ENCODE measurements at regions not wholly inside any gene's neighbourhood (a gene's known extent, or its start where the extent isn't known, plus 50 kb on each side); places are given as distances from the start of the nearest gene placed in this dataset.

DNA sequence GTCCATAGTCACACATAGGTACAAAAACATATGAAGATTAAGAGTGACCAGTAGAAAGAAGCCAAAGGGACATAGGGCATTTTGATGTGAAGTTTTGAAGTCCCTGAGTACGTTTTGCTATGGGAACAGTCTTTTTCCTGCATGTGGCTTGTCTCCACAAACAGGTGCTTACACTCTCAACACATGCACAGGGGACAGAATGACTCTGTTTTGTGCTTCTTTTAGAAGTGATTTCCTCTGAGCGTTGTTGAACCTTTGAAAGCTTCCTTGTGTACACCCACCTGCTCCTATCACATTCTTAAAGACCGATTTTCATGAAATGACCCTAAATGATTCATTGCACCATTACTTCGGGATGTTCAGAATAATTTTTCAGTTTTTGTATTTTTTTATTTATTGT is 338.8 kb upstream of the CDH4 start:
- no peak for TF ChIP-seq CTCF (IDR thresholded peaks at IDR 0.05; ENCODE audit: low read depth, low read length)
- Histone ChIP-seq H3K4me3 (ENCODE audit: low read depth, low read length) (no peak overlapping the region), H3K27ac (ENCODE audit: low read depth, low read length) (no peak overlapping the region), H3K27me3 (ENCODE audit: control insufficient read depth, insufficient read depth, low read length) (no peaks in the 10 kb centered on the region), H3K9me3 (ENCODE audit: control insufficient read depth, insufficient read depth, low read length) (no peaks in the 10 kb centered on the region)
- no peak for DNase-seq (ENCODE audit: low read depth, low spot score)
- POLR2A ChIA-PET, result no interaction called here
- CTCF ChIA-PET, result no interaction called here

DNA sequence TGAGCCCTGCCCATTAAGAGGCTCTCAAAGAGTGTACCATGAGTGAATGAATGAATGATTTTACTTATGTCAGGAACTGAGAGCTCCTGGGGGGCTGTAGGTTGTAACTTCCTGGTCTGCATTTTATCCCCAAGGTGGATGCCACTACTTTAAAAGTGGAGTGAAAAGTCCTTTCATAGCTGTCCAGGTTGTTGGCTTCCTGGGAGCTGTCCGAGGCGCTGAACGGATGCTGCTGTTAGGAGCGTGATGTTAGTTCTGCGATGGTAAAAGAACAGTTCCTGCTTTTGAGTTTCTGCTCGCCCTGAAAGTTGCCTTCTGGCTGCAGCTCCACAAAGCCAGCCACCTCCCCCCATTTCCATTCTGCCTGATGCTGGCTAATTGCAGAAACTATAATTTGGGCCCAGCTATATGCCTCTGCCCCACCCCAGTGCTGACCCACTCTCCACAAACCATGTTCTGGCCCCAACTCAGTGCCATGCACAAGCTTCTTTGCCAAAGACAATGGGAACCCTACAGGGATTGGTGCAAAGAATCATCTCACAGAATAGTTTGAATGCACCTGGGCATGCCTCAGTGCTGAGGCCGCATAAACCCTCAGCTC is 330.9 kb upstream of the CDH4 start:
- Histone ChIP-seq H3K9me3 (ENCODE audit: control insufficient read depth, insufficient read depth, low read length) (no peaks in the 10 kb centered on the region), H3K4me3 (ENCODE audit: low read depth, low read length) (no peak overlapping the region), H3K27me3 (ENCODE audit: control insufficient read depth, insufficient read depth, low read length) (no peaks in the 10 kb centered on the region), H3K27ac (ENCODE audit: low read depth, low read length) (no peak overlapping the region)
- no peak for TF ChIP-seq CTCF (IDR thresholded peaks at IDR 0.05; ENCODE audit: low read depth, low read length)
- DNase-seq (ENCODE audit: low read depth, low spot score), result no peak
- CTCF ChIA-PET, result interaction anchor here (0.5 to 2.3 kb wide), 2 partner anchors 710 to 1822 kb away, joined by 3 to 6 read pairs; no protein-coding TSS in a partner anchor
- POLR2A ChIA-PET, result no interaction called here

- Histone ChIP-seq H3K9me3 (ENCODE audit: control insufficient read depth, insufficient read depth, low read length) (no peaks in the 10 kb centered on the region), H3K27ac (ENCODE audit: low read depth, low read length) (no peak overlapping the region), H3K4me3 (ENCODE audit: low read depth, low read length) (no peak overlapping the region), H3K27me3 (ENCODE audit: control insufficient read depth, insufficient read depth, low read length) (no peaks in the 10 kb centered on the region)
- no peak for TF ChIP-seq CTCF (IDR thresholded peaks at IDR 0.05; ENCODE audit: low read depth, low read length)
- CTCF ChIA-PET, result no interaction called here
- no peak for DNase-seq (ENCODE audit: low read depth, low spot score)
- POLR2A ChIA-PET, result no interaction called here
These were observed 325.2 kb upstream of the CDH4 start for GRCh38 chr20:60926831-60927230.

DNA sequence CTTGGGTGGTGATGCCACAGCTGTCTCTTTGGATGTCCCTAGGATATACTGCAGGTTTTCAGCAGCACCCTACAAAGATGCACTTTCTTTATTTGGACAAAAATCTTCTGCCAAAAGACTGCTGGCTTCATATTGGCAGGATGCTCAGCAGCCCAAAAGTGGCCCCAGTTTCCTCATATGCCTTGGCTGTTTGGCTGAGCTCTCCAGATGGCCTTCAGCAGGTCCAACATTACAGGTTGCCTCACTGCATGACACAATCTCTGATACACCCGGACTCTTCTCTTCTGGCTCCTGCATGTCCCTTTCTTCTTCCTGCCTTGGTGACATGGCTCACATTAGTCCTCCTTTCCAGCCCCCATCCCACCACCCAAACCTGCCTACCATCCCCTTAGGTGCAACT is 323.7 kb upstream of the CDH4 start:
- H3K27me3 ChIP-seq (ENCODE audit: control insufficient read depth, insufficient read depth, low read length), result no peaks in the 10 kb centered on the region
- H3K9me3 ChIP-seq (ENCODE audit: control insufficient read depth, insufficient read depth, low read length), result no peaks in the 10 kb centered on the region
- no peak for DNase-seq (ENCODE audit: low read depth, low spot score)
- no peak for TF ChIP-seq CTCF (IDR thresholded peaks at IDR 0.05; ENCODE audit: low read depth, low read length)
- ChIA-PET POLR2A (no interaction called here), CTCF (no interaction called here)
- H3K27ac ChIP-seq (ENCODE audit: low read depth, low read length), result no peak overlapping the region
- H3K4me3 ChIP-seq (ENCODE audit: low read depth, low read length), result no peak overlapping the region

GRCh38 chr20:60930023-60930790 is 321.9 kb upstream of the CDH4 start:
- CTCF ChIA-PET, result no interaction called here
- Histone ChIP-seq H3K27me3 (ENCODE audit: control insufficient read depth, insufficient read depth, low read length) (no peaks in the 10 kb centered on the region), H3K27ac (ENCODE audit: low read depth, low read length) (no peak overlapping the region), H3K4me3 (ENCODE audit: low read depth, low read length) (no peak overlapping the region), H3K9me3 (ENCODE audit: control insufficient read depth, insufficient read depth, low read length) (no peaks in the 10 kb centered on the region)
- TF ChIP-seq CTCF (IDR thresholded peaks at IDR 0.05; ENCODE audit: low read depth, low read length), result no peak
- POLR2A ChIA-PET, result no interaction called here
- DNase-seq (ENCODE audit: low read depth, low spot score), result no peak

All from AG04450 (cell line).